GM19239 (cell line): ENCODE measurements at regions not wholly inside any gene's neighbourhood (a gene's known extent, or its start where the extent isn't known, plus 50 kb on each side); places are given as distances from the start of the nearest gene placed in this dataset.
"Not testable (repeated sequence)": the region's sequence is repeated elsewhere in the genome, so short reads cannot be mapped to it uniquely, and the experiment has no call there.

ENCODE experiments used
- DNase-seq: peaks from one replicate; pipeline ENCODE4 v3.0.0; 2011; ENCODE audit warnings: low spot score; ENCODE audit not compliant: insufficient read length
- FAIRE-seq: peaks from 2 replicates; lab custom pipeline; 2011; peaks lifted over from hg19 to GRCh38; lab: Jason Lieb, UNC

- no peak for FAIRE-seq
- no peak for DNase-seq
Measured at GRCh38 chr7:46909601-46910051, 672.3 kb downstream of the TNS3 start.

GRCh38 chr7:46908770-46909169 is 673.1 kb downstream of the TNS3 start:
- FAIRE-seq (no peak), DNase-seq (no peak)

GRCh38 chr7:46904523-46904922 is 677.4 kb downstream of the TNS3 start:
- not testable (repeated sequence) for FAIRE-seq, DNase-seq

- FAIRE-seq = no peak
- DNase-seq = no peak
Measured at GRCh38 chr7:46902463-46902862, 679.4 kb downstream of the TNS3 start.

GRCh38 chr7:46900312-46901263 is 681.3 kb downstream of the TNS3 start:
- FAIRE-seq = no peak
- DNase-seq = no peak

- FAIRE-seq = no peak
- no peak for DNase-seq
Measured at GRCh38 chr7:46897381-46897780, 684.5 kb downstream of the TNS3 start.

- no peak for FAIRE-seq
- no peak for DNase-seq
Measured at GRCh38 chr7:46886669-46887374, 695.1 kb downstream of the TNS3 start.

- FAIRE-seq (no peak), DNase-seq (no peak)
Measured at GRCh38 chr7:46885167-46885566, 696.7 kb downstream of the TNS3 start.

GRCh38 chr7:46881507-46882127 is 700.3 kb downstream of the TNS3 start:
- FAIRE-seq (no peak), DNase-seq (no peak)

GRCh38 chr7:46880508-46881196 is 701.3 kb downstream of the TNS3 start:
- FAIRE-seq = no peak
- DNase-seq = no peak

- FAIRE-seq (no peak), DNase-seq (no peak)
Measured at GRCh38 chr7:46879783-46880182, 702.1 kb downstream of the TNS3 start.

GRCh38 chr7:46871516-46871915 is 710.4 kb downstream of the TNS3 start:
- FAIRE-seq (no peak), DNase-seq (no peak)

GRCh38 chr7:46864716-46865115 is 717.2 kb downstream of the TNS3 start:
- FAIRE-seq = no peak
- no peak for DNase-seq

- FAIRE-seq = no peak
- DNase-seq = no peak
Measured at GRCh38 chr7:46859963-46860475, 721.9 kb downstream of the TNS3 start.

- FAIRE-seq (no peak), DNase-seq (no peak)
Measured at GRCh38 chr7:46855851-46856250, 726.1 kb downstream of the TNS3 start.

GRCh38 chr7:46854958-46855473 is 726.9 kb downstream of the TNS3 start:
- FAIRE-seq = no peak
- no peak for DNase-seq

- FAIRE-seq (no peak), DNase-seq (no peak)
Measured at GRCh38 chr7:46853451-46853850, 728.5 kb downstream of the TNS3 start.

- FAIRE-seq = no peak
- DNase-seq = no peak
Measured at GRCh38 chr7:46852795-46853194, 729.1 kb downstream of the TNS3 start.

GRCh38 chr7:46850563-46851330 is 731.2 kb downstream of the TNS3 start:
- FAIRE-seq = no peak

More at GRCh38 chr7:46850563-46851330, 731.2 kb downstream of the TNS3 start:
- no peak for DNase-seq
